HG02852 (cell line): ENCODE measurements at regions not wholly inside any gene's neighbourhood (a gene's known extent, or its start where the extent isn't known, plus 50 kb on each side); places are given as distances from the start of the nearest gene placed in this dataset.
"Not testable (repeated sequence)": the region's sequence is repeated elsewhere in the genome, so short reads cannot be mapped to it uniquely, and the experiment has no call there.

ENCODE experiments used
- ATAC-seq: cut with Tn5 transposase; IDR thresholded peaks from one replicate; pipeline ENCODE4 v1.9.1; 2021; ENCODE audit warnings: mild to moderate bottlenecking, moderate library complexity; ENCODE audit not compliant: unreplicated experiment

GRCh38 chr14:44625098-44625497 is 118.0 kb upstream of the FSCB start:
- no peak for ATAC-seq

GRCh38 chr14:44620121-44621019 is 113.3 kb upstream of the FSCB start:
- no peak for ATAC-seq

GRCh38 chr14:44616204-44616603 is 109.1 kb upstream of the FSCB start:
- ATAC-seq = no peak

- ATAC-seq = no peak
Measured at GRCh38 chr14:44613061-44613712, 106.1 kb upstream of the FSCB start.

GRCh38 chr14:44612002-44612401 is 104.9 kb upstream of the FSCB start:
- ATAC-seq = no peak

GRCh38 chr14:44609876-44610510 is 102.9 kb upstream of the FSCB start:
- ATAC-seq = no peak

GRCh38 chr14:44609201-44609600 is 102.1 kb upstream of the FSCB start:
- no peak for ATAC-seq

GRCh38 chr14:44607701-44608100 is 100.6 kb upstream of the FSCB start:
- no peak for ATAC-seq

GRCh38 chr14:44606576-44606975 is 99.5 kb upstream of the FSCB start:
- no peak for ATAC-seq

GRCh38 chr14:44601266-44601665 is 94.2 kb upstream of the FSCB start:
- not testable (repeated sequence) for ATAC-seq

GRCh38 chr14:44589180-44589579 is 82.1 kb upstream of the FSCB start:
- no peak for ATAC-seq

GRCh38 chr14:44586910-44587309 is 79.8 kb upstream of the FSCB start:
- no peak for ATAC-seq

- no peak for ATAC-seq
Measured at GRCh38 chr14:44576356-44576755, 69.3 kb upstream of the FSCB start.

- no peak for ATAC-seq
Measured at GRCh38 chr14:44567997-44568396, 60.9 kb upstream of the FSCB start.

GRCh38 chr14:44565968-44566367 is 58.9 kb upstream of the FSCB start:
- no peak for ATAC-seq

- no peak for ATAC-seq
Measured at GRCh38 chr14:44564908-44565307, 57.8 kb upstream of the FSCB start.
